OCI-LY3 (cell line): ENCODE measurements at regions not wholly inside any gene's neighbourhood (a gene's known extent, or its start where the extent isn't known, plus 50 kb on each side); places are given as distances from the start of the nearest gene placed in this dataset.
"Not testable (repeated sequence)": the region's sequence is repeated elsewhere in the genome, so short reads cannot be mapped to it uniquely, and the experiment has no call there.

Experiments
- H2AFZ ChIP-seq: fragments of 200-600, 300-600 bp; shearing (Covaris generic); 2 replicates; pipeline ENCODE4 v1.6.0; 2014; ENCODE audit warnings: antibody characterized with exemption, low read depth, low read length
- H3K27ac ChIP-seq: fragments of 200-600, 300-600 bp; sonication (generic); 2 replicates; pipeline ENCODE4 v1.5.1; 2014; ENCODE audit warnings: mild to moderate bottlenecking, low read length, moderate library complexity, mixed read lengths
- H3K27me3 ChIP-seq: fragments of 200-600, 300-600 bp; sonication (generic); 2 replicates; pipeline ENCODE4 v1.6.1; 2014; ENCODE audit warnings: low read depth, low read length, mixed read lengths
- H3K36me3 ChIP-seq: fragments of 200-600, 300-600 bp; sonication (generic); replicated peaks from 2 replicates; pipeline ENCODE3; 2014; ENCODE audit warnings: low read depth, low read length, mixed read lengths
- H3K4me1 ChIP-seq: fragments of 300-600, 200-600 bp; sonication (generic); 2 replicates; pipeline ENCODE4 v1.6.1; 2014; ENCODE audit warnings: low read length, mixed read lengths
- H3K4me2 ChIP-seq: fragments of 200-600, 300-600 bp; sonication (generic); 2 replicates; pipeline ENCODE4 v1.6.1; 2014; ENCODE audit warnings: low read length, mixed read lengths
- H3K4me3 ChIP-seq: fragments of 300-600, 200-600 bp; sonication (generic); 2 replicates; pipeline ENCODE4 v1.5.1; 2014; ENCODE audit warnings: antibody characterized with exemption, mild to moderate bottlenecking, low read length, moderate library complexity
- H3K79me2 ChIP-seq: fragments of 300-600, 200-600 bp; shearing (Covaris generic); 2 replicates; pipeline ENCODE4 v1.6.1; 2014; ENCODE audit warnings: mild to moderate bottlenecking, low read length, mixed read lengths
- H3K9ac ChIP-seq: fragments of 300-600, 200-600 bp; shearing (Covaris generic); 2 replicates; pipeline ENCODE4 v1.6.0; 2014; ENCODE audit warnings: mild to moderate bottlenecking, low read length, moderate library complexity
- H3K9me3 ChIP-seq: fragments of 200-600, 300-600 bp; shearing (Covaris generic); 2 replicates; pipeline ENCODE4 v1.6.1; 2014; ENCODE audit warnings: low read length, mixed read lengths; ENCODE audit not compliant: insufficient read depth
- H4K20me1 ChIP-seq: fragments of 200-600, 300-600 bp; sonication (generic); 2 replicates; pipeline ENCODE4 v1.6.1; 2016; ENCODE audit warnings: low read length, mixed read lengths; ENCODE audit not compliant: insufficient read depth
- CTCF ChIP-seq: fragments of 200-600, 300-600 bp; sonication (generic); IDR thresholded peaks from 2 replicates; pipeline ENCODE4 v1.5.1; 2014; ENCODE audit warnings: antibody characterized with exemption, low read length, low read depth
- EZH2phosphoT487 ChIP-seq: fragments of 200-600 bp; shearing (Covaris generic); IDR thresholded peaks from 2 replicates; pipeline ENCODE4 v1.6.1; 2018; ENCODE audit warnings: antibody characterized with exemption, mixed run types, low read depth

GRCh38 chr17:30689266-30690000, 135.1 kb downstream of the CRLF3 start:
- H3K79me2 ChIP-seq, H3K4me1 ChIP-seq, H2AFZ ChIP-seq, H3K9me3 ChIP-seq, H3K36me3 ChIP-seq, H3K27ac ChIP-seq, H3K4me2 ChIP-seq, H3K9ac ChIP-seq, H3K27me3 ChIP-seq, H4K20me1 ChIP-seq, H3K4me3 ChIP-seq: not testable (repeated sequence)

GRCh38 chr17:30686538-30687479, 137.7 kb downstream of the CRLF3 start:
- not testable (repeated sequence) for H3K9me3 ChIP-seq, H3K4me2 ChIP-seq, H3K9ac ChIP-seq, H3K4me1 ChIP-seq, H2AFZ ChIP-seq, H4K20me1 ChIP-seq, H3K4me3 ChIP-seq, H3K27ac ChIP-seq, H3K79me2 ChIP-seq, H3K36me3 ChIP-seq, H3K27me3 ChIP-seq

DNA sequence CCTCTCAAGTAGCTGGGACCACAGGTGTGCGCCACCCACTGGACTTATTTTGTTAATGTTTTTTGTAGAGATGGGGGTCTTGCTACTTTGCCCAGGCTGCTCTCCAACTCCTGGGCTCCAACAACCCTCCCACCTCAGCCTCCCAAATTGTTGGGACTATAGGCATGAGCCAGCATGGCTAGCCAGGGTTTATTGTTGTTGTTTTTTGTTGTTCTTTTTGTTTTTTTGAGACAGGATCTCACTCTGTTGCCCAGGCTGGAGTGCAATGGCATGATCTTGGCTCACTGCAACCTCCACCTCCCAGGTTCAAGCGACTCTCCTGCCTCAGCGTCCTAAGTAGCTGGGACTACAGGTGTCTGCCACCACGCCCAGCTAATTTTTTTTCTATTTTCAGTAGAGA, 142.2 kb downstream of the CRLF3 start:
- not testable (repeated sequence) for H3K4me1 ChIP-seq, H3K27me3 ChIP-seq, H3K79me2 ChIP-seq, H3K9ac ChIP-seq, H3K4me3 ChIP-seq, H4K20me1 ChIP-seq, H3K27ac ChIP-seq, H2AFZ ChIP-seq, H3K9me3 ChIP-seq, H3K4me2 ChIP-seq, H3K36me3 ChIP-seq

DNA sequence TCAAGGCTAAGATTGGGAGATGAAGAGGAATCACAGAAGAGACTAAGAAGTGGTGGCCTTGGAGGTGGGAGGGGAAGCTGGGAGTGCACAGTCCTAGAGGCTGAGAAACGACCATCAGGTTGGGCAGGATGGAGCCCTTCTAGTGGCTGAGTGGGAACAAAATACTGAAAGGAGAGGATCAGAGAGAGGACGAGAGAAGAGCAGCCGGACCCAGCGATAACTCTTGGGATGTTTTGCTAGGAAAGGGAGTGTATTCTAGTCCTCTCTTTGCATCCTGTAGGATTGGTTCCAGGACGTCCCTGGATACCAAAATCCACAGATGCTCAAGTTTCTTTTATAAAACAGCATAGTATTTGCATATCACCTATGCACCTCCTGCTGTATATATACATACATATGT, 143.8 kb downstream of the CRLF3 start:
- H3K9ac ChIP-seq, H3K4me3 ChIP-seq, H3K36me3 ChIP-seq, H3K27ac ChIP-seq, H3K27me3 ChIP-seq, H2AFZ ChIP-seq, H3K4me2 ChIP-seq, H3K9me3 ChIP-seq, H4K20me1 ChIP-seq, H3K4me1 ChIP-seq, H3K79me2 ChIP-seq: not testable (repeated sequence)

DNA sequence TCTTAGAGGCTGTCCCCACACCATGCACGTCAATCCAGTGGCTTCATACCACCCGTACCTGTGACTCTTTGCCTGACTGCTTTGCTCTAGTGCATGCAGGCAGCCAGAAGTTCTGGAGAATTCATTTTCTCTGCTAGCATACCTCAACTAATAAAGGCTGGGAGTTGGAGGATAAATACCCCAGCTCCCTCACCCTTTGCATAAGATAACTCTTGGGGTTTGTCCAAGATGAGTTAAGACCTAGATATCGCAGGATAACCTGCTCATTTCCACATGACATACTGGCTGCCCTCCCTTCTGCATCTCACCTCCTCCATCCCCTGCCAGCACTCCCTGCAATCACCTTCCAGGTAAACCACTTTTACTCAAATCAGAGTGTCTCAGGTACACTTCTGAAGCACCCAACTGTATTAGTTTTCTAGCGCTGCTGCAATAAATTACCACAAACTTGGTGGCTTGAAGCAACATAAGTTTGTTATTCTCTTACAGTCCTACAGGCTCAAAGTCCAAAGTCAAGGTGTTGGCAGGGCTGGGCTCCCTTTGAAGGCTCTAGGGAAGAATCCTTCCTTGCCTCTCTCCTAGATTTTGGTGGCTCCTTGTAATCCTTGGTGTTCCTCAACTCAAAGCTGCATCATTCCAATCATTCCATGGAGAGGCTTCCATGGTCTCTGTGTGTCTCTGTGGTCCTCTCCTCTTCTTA, 146.8 kb downstream of the CRLF3 start:
- Histone ChIP-seq H3K27ac (no peak overlapping the region), H3K79me2 (no peaks in the 10 kb centered on the region), H3K4me3 (no peak overlapping the region), H4K20me1 (no peaks in the 10 kb centered on the region), H2AFZ (no peak overlapping the region), H3K9ac (no peak overlapping the region), H3K27me3 (no peaks in the 10 kb centered on the region), H3K36me3 (no peaks in the 10 kb centered on the region), H3K9me3 (no peaks in the 10 kb centered on the region), H3K4me1 (no peaks in the 10 kb centered on the region), H3K4me2 (no peak overlapping the region)
- no peak for TF ChIP-seq CTCF
- TF ChIP-seq EZH2phosphoT487 = no peak

DNA sequence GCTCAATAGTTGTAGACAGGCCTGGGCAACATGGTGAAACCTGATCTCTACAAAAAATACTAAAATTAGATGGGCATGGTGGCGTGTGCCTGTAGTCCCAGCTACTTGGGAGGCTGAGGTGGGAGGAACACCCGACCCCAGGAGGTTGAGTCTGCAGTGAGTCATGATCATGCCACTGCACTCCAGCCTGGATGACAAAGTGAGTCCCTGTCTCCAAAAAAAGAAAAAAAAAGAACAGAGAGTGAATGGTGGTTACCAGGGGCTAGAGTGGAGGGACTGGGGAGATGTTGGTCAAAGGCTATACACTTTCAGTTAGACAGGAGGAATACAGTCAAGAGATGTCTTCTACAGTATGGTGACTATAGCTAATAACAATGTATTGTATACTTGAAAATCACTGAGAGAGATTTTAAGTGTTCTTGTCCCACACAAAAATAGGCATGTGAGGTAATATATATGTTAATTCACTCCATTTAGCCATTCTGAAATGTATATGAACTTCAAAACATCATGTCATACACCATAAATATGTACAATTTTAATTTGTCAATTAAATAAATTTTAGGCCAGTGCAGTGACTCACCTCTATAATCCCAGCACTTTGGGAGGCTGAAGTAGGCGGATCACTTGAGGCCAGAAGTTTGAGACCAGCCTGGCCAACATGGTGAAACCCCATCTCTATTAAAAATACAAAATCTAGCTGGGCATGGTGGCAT, 148.6 kb downstream of the CRLF3 start:
- not testable (repeated sequence) for H3K9me3 ChIP-seq, H4K20me1 ChIP-seq, H3K36me3 ChIP-seq, H3K4me2 ChIP-seq, H3K27me3 ChIP-seq, H3K79me2 ChIP-seq, H3K27ac ChIP-seq, H3K9ac ChIP-seq, H3K4me3 ChIP-seq, H2AFZ ChIP-seq, H3K4me1 ChIP-seq

- not testable (repeated sequence) for H3K27me3 ChIP-seq, H4K20me1 ChIP-seq, H2AFZ ChIP-seq, H3K9ac ChIP-seq, H3K9me3 ChIP-seq, H3K36me3 ChIP-seq, H3K79me2 ChIP-seq, H3K27ac ChIP-seq, H3K4me2 ChIP-seq, H3K4me1 ChIP-seq, H3K4me3 ChIP-seq
Measured at GRCh38 chr17:30669217-30669649, 155.3 kb downstream of the CRLF3 start.
